HG03064 (cell line): ENCODE measurements at regions not wholly inside any gene's neighbourhood (a gene's known extent, or its start where the extent isn't known, plus 50 kb on each side); places are given as distances from the start of the nearest gene placed in this dataset.
"Not testable (repeated sequence)": the region's sequence is repeated elsewhere in the genome, so short reads cannot be mapped to it uniquely, and the experiment has no call there.

Source experiments
- ATAC-seq: cut with Tn5 transposase; IDR thresholded peaks from one replicate; pipeline ENCODE4 v1.9.1; 2021; ENCODE audit warnings: low read depth; ENCODE audit not compliant: unreplicated experiment

GRCh38 chr2:167844714-167845530 is 402.5 kb downstream of the STK39 start:
- ATAC-seq, result no peak

GRCh38 chr2:167843657-167844056 is 403.7 kb downstream of the STK39 start:
- ATAC-seq, result no peak

DNA sequence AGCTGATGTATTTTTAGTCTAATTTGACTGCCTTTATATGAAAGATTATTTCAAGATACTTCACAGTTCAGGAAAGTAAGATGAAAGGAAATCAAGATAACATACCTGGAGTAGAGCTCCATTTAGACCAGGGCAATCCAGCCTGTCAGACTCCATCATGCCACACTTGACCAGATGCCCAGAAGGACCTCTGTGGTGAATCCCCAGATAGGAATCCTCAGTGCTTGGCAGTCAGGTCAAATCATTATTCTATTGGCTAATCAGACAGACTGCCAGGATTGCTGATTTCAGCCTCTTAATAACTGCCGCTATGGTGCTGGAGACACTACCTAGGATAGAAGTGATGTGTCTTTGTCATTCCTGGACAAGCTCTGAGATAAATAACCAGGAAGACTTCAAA is 404.2 kb downstream of the STK39 start:
- no peak for ATAC-seq

DNA sequence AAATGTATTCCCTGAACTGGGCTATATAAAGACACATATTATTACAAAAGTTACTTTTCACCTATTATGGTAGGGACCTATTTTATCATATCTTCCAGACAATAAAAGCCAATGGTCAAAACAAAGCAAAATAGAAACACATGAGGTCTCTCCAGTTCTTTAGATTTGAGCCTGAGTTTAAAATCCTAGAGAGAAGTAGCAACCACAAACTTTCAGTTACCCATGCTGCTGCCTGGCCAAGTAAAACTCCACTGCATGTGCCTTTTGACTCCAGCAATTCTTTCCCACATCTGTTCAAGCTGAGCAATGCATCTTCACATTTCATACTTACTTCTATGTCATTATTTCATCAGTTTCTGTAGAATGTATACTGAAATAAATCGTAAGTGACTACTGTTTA is 405.3 kb downstream of the STK39 start:
- ATAC-seq, result no peak

GRCh38 chr2:167835290-167835689 is 412.1 kb downstream of the STK39 start:
- not testable (repeated sequence) for ATAC-seq

DNA sequence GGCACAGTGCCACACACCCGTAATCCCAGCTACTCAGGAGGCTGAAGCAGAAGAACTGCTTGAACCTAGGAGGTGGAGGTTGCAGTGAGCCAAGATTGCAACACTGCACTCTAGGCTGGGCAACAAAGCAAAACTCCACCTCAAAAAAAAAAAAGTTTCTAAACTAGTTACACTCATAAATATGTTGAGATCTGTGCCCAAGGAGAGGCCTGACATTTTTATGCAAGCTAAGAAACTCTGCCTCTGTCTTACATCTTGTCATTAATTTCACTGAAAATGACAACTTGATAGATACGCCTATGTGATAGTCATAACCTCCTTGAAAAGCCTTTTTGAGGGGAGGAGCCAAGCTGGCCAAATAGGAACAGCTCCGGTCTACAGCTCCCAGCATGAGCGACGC is 412.7 kb downstream of the STK39 start:
- ATAC-seq, result no peak

DNA sequence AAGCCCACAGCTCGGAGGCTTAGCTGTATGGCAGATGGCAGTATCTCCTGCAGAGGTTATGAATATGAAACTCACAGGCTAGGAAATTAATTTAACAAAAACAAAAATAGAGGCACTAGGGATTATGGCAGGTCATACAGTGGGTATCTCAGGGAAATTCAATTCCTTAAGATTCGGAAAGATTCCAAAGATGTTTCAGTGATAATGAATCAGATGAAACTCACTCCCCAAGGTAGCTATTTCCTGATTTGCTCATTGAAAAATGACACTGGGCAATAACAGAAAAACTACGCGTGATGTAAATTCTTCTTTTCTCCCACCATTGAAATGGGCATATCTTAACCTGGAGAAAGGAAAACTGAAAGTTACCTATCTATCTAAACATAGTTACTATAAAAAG is 414.1 kb downstream of the STK39 start:
- ATAC-seq, result no peak

DNA sequence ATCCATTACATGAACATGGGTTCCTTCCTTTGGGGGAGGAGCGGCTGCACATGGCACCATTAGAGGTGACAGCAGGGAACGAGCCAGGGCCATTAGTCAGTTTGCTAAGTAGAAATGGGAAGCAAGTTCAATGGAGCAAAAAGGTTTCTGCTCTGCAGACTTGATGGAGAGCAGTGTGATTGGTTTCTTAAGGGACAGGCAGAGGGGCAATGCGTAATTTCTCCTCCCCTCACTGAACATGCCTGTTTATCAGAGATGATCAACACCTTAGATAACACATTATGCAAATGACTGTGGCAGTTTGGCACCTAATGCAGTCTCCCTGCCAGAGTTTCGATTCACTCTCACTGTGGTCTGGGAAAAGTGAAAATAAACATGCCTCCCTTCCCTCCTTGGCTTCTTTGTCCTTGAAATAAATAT is 414.5 kb downstream of the STK39 start:
- ATAC-seq, result no peak

- no peak for ATAC-seq
Observed at GRCh38 chr2:167827352-167828097, 419.9 kb downstream of the STK39 start.

DNA sequence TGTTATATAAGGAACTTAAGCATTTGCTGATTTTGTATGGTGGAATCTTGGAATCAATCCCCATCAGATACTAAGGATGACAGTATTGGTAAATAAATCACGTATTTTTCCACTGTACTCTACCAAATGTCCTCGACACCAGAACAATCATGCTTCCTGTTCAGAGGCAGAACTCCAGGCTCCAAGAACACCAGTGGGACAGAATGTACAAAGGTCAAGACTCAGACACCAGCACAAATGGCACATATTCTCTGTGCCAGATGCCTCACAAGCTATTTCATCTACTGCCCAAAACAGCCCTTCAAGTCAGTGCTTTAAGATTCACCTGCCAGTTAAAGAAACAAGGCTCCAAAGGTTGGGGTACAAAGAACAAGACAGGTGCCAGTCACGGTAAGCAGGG is 420.5 kb downstream of the STK39 start:
- no peak for ATAC-seq

GRCh38 chr2:167825664-167826063 is 421.7 kb downstream of the STK39 start:
- no peak for ATAC-seq

DNA sequence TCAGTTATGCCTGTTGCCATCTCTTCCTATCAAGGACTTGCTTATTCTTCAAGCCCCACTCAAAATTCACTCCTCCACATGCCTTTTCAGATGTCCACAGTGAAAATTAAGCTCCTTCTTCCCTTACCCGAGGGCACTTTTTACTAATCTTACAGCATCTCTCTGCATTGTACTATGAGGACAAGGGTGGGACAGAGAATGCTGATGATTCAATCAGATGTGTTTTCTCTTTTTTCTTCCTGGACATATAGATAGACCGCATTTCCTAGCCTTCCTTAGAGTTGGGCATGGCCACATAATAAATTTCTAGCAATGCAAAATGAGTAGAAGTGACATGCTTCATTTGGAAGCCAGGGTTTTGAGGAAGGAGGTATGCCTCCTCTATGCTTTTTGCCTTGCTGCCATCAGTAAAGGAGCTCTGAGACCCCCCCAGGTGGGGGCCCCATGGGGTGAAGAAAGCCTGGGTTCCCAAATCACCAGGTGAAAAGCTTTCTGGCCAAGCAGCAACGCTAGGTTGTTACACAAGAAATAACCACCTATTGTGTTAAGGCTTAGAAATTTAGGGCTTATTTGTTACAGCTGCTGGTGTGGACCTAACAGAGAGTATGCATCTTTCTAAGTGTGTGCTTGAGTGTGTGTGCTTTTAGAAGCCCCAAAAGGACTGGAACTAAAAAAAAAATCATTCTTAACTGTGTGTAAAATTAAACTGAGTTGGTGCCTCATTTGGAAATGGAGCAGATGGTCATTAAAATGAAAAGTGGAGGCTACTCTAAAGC is 424.5 kb downstream of the STK39 start:
- no peak for ATAC-seq

GRCh38 chr2:167820488-167820887 is 426.9 kb downstream of the STK39 start:
- ATAC-seq, result no peak

DNA sequence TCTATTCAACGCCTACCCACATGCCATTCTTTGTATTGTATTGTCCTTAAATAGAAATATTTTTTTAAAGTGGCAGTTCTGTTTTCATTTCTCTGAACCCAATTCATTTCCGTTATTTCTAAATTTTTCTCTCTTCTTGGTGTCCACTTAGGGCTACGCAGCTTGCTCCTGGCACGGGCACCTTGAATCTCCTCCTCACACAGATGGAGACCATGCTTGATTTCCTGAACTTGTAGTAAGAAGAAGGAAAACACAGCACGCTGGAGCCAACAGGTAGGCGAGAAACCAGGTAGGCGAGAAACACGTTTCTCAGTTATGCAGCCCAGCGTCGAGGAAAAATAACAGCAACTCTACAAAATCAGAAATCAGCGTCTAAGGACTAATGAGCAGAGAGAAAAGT is 428.9 kb downstream of the STK39 start:
- no peak for ATAC-seq

DNA sequence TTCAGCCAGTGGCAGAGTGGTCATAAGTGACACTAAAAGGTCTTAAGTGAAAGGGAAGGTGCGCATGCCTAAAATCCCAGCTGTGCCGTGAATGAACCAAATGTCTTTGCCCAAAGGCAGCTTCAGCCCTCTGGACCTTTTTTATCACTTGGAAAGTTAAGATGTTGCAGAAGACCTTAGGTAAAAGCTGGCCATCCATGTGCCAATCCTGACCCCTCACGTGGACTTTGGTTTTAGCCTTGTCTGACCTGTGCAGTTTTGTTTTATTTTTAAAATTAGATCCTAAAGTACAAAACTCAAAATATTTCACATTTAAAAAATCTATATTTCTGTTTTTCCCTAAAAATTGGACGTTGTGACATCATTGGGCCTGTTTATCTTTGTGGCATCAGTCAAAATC is 429.5 kb downstream of the STK39 start:
- no peak for ATAC-seq

GRCh38 chr2:167817422-167817821 is 430.0 kb downstream of the STK39 start:
- no peak for ATAC-seq

- no peak for ATAC-seq
Observed at GRCh38 chr2:167816874-167817290, 430.5 kb downstream of the STK39 start.

- no peak for ATAC-seq
Observed at GRCh38 chr2:167814881-167815718, 432.3 kb downstream of the STK39 start.

- ATAC-seq, result not testable (repeated sequence)
Observed at GRCh38 chr2:167814482-167814880, 432.9 kb downstream of the STK39 start.

DNA sequence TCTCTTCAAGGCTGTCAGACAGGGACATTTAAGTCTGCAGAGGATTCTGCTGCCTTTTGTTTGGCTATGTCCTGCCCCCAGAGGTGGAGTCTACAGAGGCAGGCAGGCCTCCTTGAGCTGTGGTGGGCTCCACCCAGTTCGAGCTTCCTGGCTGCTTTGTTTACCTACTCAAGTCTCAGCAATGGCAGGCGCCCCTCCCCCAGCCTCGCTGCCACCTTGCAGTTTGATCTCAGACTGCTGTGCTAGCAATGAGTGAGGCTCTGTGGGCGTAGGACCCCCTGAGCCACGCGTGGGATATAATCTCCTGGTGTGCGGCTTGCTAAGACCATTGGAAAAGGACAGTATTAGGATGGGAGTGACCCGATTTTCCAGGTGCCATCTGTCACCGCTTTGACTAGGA is 437.6 kb downstream of the STK39 start:
- not testable (repeated sequence) for ATAC-seq
